ENCODE measurements at regions not wholly inside any gene's neighbourhood (a gene's known extent, or its start where the extent isn't known, plus 50 kb on each side); places are given as distances from the start of the nearest gene placed in this dataset.

GRCh38 chr18:59985289-59985688 is 85.5 kb downstream of the PMAIP1 start:
- TF ChIP-seq, protein P1, sequence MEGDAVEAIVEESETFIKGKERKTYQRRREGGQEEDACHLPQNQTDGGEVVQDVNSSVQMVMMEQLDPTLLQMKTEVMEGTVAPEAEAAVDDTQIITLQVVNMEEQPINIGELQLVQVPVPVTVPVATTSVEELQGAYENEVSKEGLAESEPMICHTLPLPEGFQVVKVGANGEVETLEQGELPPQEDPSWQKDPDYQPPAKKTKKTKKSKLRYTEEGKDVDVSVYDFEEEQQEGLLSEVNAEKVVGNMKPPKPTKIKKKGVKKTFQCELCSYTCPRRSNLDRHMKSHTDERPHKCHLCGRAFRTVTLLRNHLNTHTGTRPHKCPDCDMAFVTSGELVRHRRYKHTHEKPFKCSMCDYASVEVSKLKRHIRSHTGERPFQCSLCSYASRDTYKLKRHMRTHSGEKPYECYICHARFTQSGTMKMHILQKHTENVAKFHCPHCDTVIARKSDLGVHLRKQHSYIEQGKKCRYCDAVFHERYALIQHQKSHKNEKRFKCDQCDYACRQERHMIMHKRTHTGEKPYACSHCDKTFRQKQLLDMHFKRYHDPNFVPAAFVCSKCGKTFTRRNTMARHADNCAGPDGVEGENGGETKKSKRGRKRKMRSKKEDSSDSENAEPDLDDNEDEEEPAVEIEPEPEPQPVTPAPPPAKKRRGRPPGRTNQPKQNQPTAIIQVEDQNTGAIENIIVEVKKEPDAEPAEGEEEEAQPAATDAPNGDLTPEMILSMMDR (IDR thresholded peaks at IDR 0.05), result no peak
- TF ChIP-seq POLR2A (IDR thresholded peaks at IDR 0.05), result no peak

Measured in adrenal gland (tissue), 5 donors.